Stomach (tissue), 8 donors: ENCODE measurements at regions not wholly inside any gene's neighbourhood (a gene's known extent, or its start where the extent isn't known, plus 50 kb on each side); places are given as distances from the start of the nearest gene placed in this dataset.
"Not testable (repeated sequence)": the region's sequence is repeated elsewhere in the genome, so short reads cannot be mapped to it uniquely, and the experiment has no call there.

Experiments
- DNase-seq, 2 donors: peaks; one replicate each; pipeline versions ENCODE4 v3.0.0 to v3.0.0-alpha.2; 2013 to 2019
- H3K27ac ChIP-seq, 5 donors: fragments of 200-600 bp in 4 of 5; sonication (generic) in 4 of 5; one replicate each; pipeline ENCODE4 v1.5.1; 2013 to 2019; ENCODE audit warnings: mild to moderate bottlenecking in 1 of 5, moderate library complexity in 1 of 5
- H3K27me3 ChIP-seq, 3 donors: fragments of 200-600 bp; sonication (generic); one replicate each; pipeline ENCODE4 v1.5.1; 2017 to 2019; ENCODE audit warnings: mixed run types in 1 of 3
- H3K36me3 ChIP-seq, 4 donors: fragments of 200-600 bp; sonication (generic); 1 replicate in 3 of 4; 2 replicates in 1 of 4; pipeline ENCODE4 v1.5.1; 2016 to 2019
- H3K4me1 ChIP-seq, 4 donors: fragments of 200-600 bp; sonication (generic); one replicate each; pipeline ENCODE4 v1.5.1; 2016 to 2019
- H3K4me3 ChIP-seq, 4 donors: fragments of 200-600 bp; sonication (generic) in 3 of 4; one replicate each; pipeline ENCODE4 v1.5.1; 2016 to 2019; ENCODE audit warnings: mild to moderate bottlenecking in 1 of 4
- H3K9me3 ChIP-seq, 4 donors: fragments of 200-600 bp; sonication (generic); one replicate each; pipeline ENCODE4 v1.5.1; 2016 to 2019
- EP300 ChIP-seq: sonication (generic); formaldehyde crosslinking; IDR thresholded peaks from one replicate; pipeline ENCODE4 v1.6.1; 2017; ENCODE audit warnings: antibody characterized with exemption
- POLR2A ChIP-seq, 4 donors: fragments of 450-650 bp; IDR thresholded peaks; one replicate each; pipeline ENCODE4 v1.6.1; 2016; ENCODE audit warnings: antibody characterized with exemption in 4 of 4, control low read depth in 2 of 4, mild to moderate bottlenecking in 1 of 4, moderate library complexity in 1 of 4
- POLR2AphosphoS5 ChIP-seq, 3 donors: sonication (generic); formaldehyde crosslinking; IDR thresholded peaks; one replicate each; pipeline ENCODE4 v1.6.1; 2016; ENCODE audit warnings: antibody characterized with exemption in 3 of 3
- WGBS, 5 donors: extraction: QIAGEN DNeasy Blood & Tissue Kit in 3 of 5; methylation state at CpG; one replicate each; pipeline versions ENCODE4 v1.1.5 to v1.1.7; 2013 to 2018; 5-methylcytosine and 5-hydroxymethylcytosine counted together
- intact Hi-C: fragments of 100-400 bp; cut with DNase I; formaldehyde crosslinking; loops from one replicate; pipeline ENCODE4 v1.15.1; 2023; ENCODE audit warnings: low total_unique reads
- TF ChIP-seq, protein P1 (sequence below), 7 experiments: fragments of 450-650 bp in 4 of 7; fragments of 200-600 bp in 3 of 7; sonication (generic) in 3 of 7; IDR thresholded peaks; one replicate each; pipeline ENCODE4 v1.5.1; 2016 to 2019; ENCODE audit warnings: antibody characterized with exemption in 7 of 7, control low read depth in 2 of 7, mild to moderate bottlenecking in 1 of 7
- donor health status: healthy with polysubstance abuse.
- donor health status: Bipolar disorder and iron deficiency.
- donor health status: healthy.

GRCh38 chr7:118944271-118944670, 719.8 kb downstream of the ANKRD7 start:
- intact Hi-C loops = no loop called here
- TF ChIP-seq POLR2A (IDR thresholded peaks at IDR 0.05) = no peak
- TF ChIP-seq EP300 = no peak
- TF ChIP-seq POLR2AphosphoS5 (IDR thresholded peaks at IDR 0.05) = no peak

GRCh38 chr7:118945911-118946682, 721.6 kb downstream of the ANKRD7 start:
- H3K9me3 ChIP-seq = peaks cover 0 to 3% (median 0%) of the 10 kb centered on the region in 4 donors
- no peaks in the 10 kb centered on the region for H3K36me3 ChIP-seq
- H3K4me1 ChIP-seq = no peaks in the 10 kb centered on the region
- no peak for TF ChIP-seq POLR2AphosphoS5 (IDR thresholded peaks at IDR 0.05)
- TF ChIP-seq POLR2A (IDR thresholded peaks at IDR 0.05) = no peak
- TF ChIP-seq, protein P1, sequence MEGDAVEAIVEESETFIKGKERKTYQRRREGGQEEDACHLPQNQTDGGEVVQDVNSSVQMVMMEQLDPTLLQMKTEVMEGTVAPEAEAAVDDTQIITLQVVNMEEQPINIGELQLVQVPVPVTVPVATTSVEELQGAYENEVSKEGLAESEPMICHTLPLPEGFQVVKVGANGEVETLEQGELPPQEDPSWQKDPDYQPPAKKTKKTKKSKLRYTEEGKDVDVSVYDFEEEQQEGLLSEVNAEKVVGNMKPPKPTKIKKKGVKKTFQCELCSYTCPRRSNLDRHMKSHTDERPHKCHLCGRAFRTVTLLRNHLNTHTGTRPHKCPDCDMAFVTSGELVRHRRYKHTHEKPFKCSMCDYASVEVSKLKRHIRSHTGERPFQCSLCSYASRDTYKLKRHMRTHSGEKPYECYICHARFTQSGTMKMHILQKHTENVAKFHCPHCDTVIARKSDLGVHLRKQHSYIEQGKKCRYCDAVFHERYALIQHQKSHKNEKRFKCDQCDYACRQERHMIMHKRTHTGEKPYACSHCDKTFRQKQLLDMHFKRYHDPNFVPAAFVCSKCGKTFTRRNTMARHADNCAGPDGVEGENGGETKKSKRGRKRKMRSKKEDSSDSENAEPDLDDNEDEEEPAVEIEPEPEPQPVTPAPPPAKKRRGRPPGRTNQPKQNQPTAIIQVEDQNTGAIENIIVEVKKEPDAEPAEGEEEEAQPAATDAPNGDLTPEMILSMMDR (IDR thresholded peaks at IDR 0.05) = no peak
- no peak for TF ChIP-seq EP300
- H3K27me3 ChIP-seq = no peaks in the 10 kb centered on the region
- no peak overlapping the region for H3K27ac ChIP-seq
- DNase-seq = no peak
- H3K4me3 ChIP-seq = no peak overlapping the region
- WGBS, 5 donors = 87 to 93% (median 90%) methylated on average over 12 to 13 of the region's 13 CpGs
- intact Hi-C loops = no loop called here

More at GRCh38 chr7:118944271-118944670, 719.8 kb downstream of the ANKRD7 start:
- 89 to 92% (median 90%) methylated on average over 5 of the region's 5 CpGs for WGBS, 5 donors
- Histone ChIP-seq H3K9me3 (peaks cover 0 to 3% (median 0%) of the 10 kb centered on the region in 4 donors), H3K4me3 (no peak overlapping the region), H3K4me1 (no peaks in the 10 kb centered on the region), H3K27ac (no peak overlapping the region), H3K27me3 (no peaks in the 10 kb centered on the region), H3K36me3 (no peaks in the 10 kb centered on the region)
- no peak for DNase-seq

- TF ChIP-seq POLR2A (IDR thresholded peaks at IDR 0.05) (no peak), POLR2AphosphoS5 (IDR thresholded peaks at IDR 0.05) (no peak), EP300 (no peak)
- TF ChIP-seq, protein P1 (IDR thresholded peaks at IDR 0.05) = no peak
- Histone ChIP-seq H3K4me3 (no peak overlapping the region), H3K36me3 (no peaks in the 10 kb centered on the region), H3K4me1 (no peaks in the 10 kb centered on the region), H3K9me3 (peaks cover 0 to 14% (median 1%) of the 10 kb centered on the region in 4 donors), H3K27ac (no peak overlapping the region), H3K27me3 (no peaks in the 10 kb centered on the region)
- intact Hi-C loops = no loop called here
- no peak for DNase-seq
Measured at GRCh38 chr7:118948508-118948907, 724.0 kb downstream of the ANKRD7 start.

DNA sequence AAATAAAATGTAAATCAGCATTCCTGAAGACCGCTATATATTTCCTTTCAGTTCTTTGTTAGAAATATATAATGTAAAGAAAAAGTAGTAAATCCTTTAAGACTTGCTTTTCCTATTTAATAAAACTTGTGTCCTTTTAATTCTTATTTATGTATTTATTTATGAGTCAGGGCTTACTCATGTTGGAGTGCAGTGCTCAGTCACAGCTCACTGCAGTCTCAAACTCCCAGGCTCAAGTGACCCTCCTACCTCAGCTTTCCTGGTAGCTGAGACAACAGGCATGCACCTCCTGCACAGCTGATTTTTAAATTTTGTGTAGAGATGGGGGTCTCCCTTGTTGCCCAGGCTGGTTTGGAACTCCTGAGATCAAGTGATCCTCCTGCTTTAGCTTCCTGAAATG, 724.5 kb downstream of the ANKRD7 start:
- Histone ChIP-seq H3K27ac (no peak overlapping the region), H3K4me3 (no peak overlapping the region), H3K27me3 (no peaks in the 10 kb centered on the region), H3K9me3 (peaks cover 0 to 14% (median 1%) of the 10 kb centered on the region in 4 donors), H3K4me1 (no peaks in the 10 kb centered on the region), H3K36me3 (no peaks in the 10 kb centered on the region)
- DNase-seq = no peak
- WGBS, 5 donors = 61 to 84% (median 83%) methylated on average over 1 of the region's 1 CpG
- TF ChIP-seq POLR2A (IDR thresholded peaks at IDR 0.05) (no peak), POLR2AphosphoS5 (IDR thresholded peaks at IDR 0.05) (no peak), EP300 (no peak)
- TF ChIP-seq, protein P1 (IDR thresholded peaks at IDR 0.05) = no peak
- intact Hi-C loops = no loop called here

DNA sequence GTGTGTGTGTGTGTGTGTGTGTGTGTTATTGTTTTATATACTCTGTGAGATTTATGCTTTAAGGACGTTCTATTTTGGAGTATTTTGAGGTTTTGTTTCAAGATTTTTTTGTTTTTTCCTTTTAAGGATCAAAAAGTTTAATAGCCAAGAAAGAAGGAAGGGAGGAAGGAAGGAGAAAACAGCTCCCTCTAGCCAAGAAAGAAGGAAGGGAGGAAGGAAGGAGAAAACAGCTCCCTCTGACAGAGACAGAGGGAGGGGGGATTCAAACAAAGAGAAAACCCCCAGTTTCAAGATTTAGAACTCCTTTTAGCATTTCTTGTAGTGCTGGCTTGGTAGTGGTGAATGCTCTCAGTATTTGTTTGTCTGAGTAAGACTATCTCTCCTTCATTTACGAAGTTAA, 731.8 kb downstream of the ANKRD7 start:
- H3K9me3 ChIP-seq = peaks cover 0 to 14% (median 2%) of the 10 kb centered on the region in 4 donors
- H3K4me1 ChIP-seq, H3K27me3 ChIP-seq, DNase-seq, intact Hi-C loops, H3K4me3 ChIP-seq, H3K36me3 ChIP-seq, H3K27ac ChIP-seq: not testable (repeated sequence)
- WGBS, 5 donors = 45 to 55% (median 45%) methylated on average over 2 of the region's 2 CpGs
